Activated CD8-positive, alpha-beta memory T cell treated with anti-CD3 and anti-CD28 coated beads, Interleukin-2, amount 10 ng/mL, durations not matched to agents 7 days and 5 days (primary cell): ENCODE measurements at regions not wholly inside any gene's neighbourhood (a gene's known extent, or its start where the extent isn't known, plus 50 kb on each side); places are given as distances from the start of the nearest gene placed in this dataset.

Source experiments
- ATAC-seq: fragments of 150-1000 bp; cut with Tn5 transposase; one replicate; pipeline ENCODE4 v1.10.0; 2021; ENCODE audit warnings: moderate library complexity
- CTCF ChIA-PET: fragments of 350-600 bp; sonication (Branson Sonifier 250); formaldehyde crosslinking; loops from one replicate; lab custom pipeline; 2021; ENCODE audit warnings: antibody characterized with exemption; lab: Charles Lee
- DNase-seq: peaks from one replicate; pipeline ENCODE4 v3.0.0-alpha.2; 2020
- H3K27ac Mint-ChIP-seq: one replicate; pipeline ENCODE4 v1.8.0; 2021; ENCODE audit warnings: mild to moderate bottlenecking, mixed read lengths
- H3K27me3 Mint-ChIP-seq: one replicate; pipeline ENCODE4 v1.8.0; 2021; ENCODE audit warnings: mixed read lengths
- H3K36me3 Mint-ChIP-seq: one replicate; pipeline ENCODE4 v1.8.0; 2021; ENCODE audit warnings: mild to moderate bottlenecking, mixed read lengths
- H3K4me1 Mint-ChIP-seq: one replicate; pipeline ENCODE4 v1.8.0; 2021; ENCODE audit warnings: mixed read lengths
- H3K4me3 Mint-ChIP-seq: one replicate; pipeline ENCODE4 v1.8.0; 2021; ENCODE audit warnings: mild to moderate bottlenecking, moderate library complexity, mixed read lengths
- H3K9me3 Mint-ChIP-seq: one replicate; pipeline ENCODE4 v1.8.0; 2022; ENCODE audit warnings: low read depth, mixed read lengths

DNA sequence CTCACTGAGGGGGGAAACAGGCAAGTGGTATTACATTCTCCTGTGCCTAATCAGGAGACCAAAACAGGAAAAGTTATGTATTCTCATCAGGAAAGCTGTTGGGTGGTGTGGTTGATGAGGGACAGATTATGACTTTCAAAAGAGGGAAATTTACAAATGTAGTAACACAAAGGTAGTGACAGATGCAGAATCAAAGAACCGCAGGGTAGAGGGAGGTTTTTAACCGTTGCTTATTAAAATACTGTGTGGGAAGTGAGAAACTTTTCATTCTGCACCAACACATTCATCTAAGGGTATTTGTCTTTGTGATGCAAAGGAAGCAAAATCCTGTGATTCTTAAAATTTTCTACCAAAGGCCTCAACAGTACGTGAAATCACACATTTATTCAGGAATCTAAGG is 288.2 kb upstream of the MAN1A1 start:
- Mint-ChIP-seq H3K9me3 (no peaks in the 10 kb centered on the region), H3K27ac (no peak overlapping the region), H3K27me3 (peaks cover 3% of the 10 kb centered on the region), H3K36me3 (no peaks in the 10 kb centered on the region), H3K4me3 (no peak overlapping the region), H3K4me1 (peaks cover 4% of the 10 kb centered on the region)
- CTCF ChIA-PET: no interaction called here
- ATAC-seq (no peak), DNase-seq (no peak)

DNA sequence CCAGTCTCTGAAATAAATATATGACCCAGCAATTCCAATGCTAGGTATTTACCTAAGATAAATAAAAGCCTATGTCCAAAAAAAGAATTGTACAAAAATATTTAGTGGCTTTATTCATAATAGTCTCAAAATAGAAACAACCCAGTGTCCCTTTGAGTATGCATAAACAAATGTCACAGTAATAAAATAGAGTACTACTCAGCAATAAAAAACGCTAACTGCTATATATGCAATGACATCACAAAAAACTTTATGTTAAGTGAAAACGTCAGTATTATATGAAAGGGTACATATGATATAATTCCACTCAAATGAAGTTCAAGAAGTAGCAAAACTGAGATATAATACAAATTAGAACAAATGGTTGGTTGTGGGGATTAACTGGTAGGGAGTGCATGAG is 286.5 kb upstream of the MAN1A1 start:
- peaks cover 4% of the 10 kb centered on the region for H3K4me1 Mint-ChIP-seq
- no peaks in the 10 kb centered on the region for H3K9me3 Mint-ChIP-seq
- no peak for DNase-seq
- peaks cover 3% of the 10 kb centered on the region for H3K27me3 Mint-ChIP-seq
- H3K27ac Mint-ChIP-seq: no peak overlapping the region
- ATAC-seq: no peak
- CTCF ChIA-PET: no interaction called here
- H3K36me3 Mint-ChIP-seq: no peaks in the 10 kb centered on the region
- H3K4me3 Mint-ChIP-seq: no peak overlapping the region

DNA sequence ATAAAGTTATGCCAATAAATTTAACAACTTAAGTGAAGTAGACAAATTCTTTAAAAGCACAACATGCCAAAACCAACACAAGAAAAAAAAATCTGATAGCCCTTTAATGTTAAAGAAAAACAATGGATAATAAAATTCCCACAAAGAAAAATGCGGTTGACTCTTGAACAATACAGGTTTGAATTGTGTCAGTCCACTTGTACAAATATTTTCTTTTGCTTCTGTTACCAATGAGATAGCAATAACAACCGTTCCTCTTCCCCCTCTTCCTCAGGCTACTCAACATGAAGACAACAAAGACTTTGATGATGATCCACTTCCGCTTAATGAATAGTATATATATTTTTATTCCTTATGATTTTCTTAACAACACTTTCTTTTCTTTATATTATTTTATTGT is 283.9 kb upstream of the MAN1A1 start:
- DNase-seq (no peak), ATAC-seq (no peak)
- H3K27me3 Mint-ChIP-seq: peaks cover 3% of the 10 kb centered on the region
- CTCF ChIA-PET: no interaction called here
- no peaks in the 10 kb centered on the region for H3K9me3 Mint-ChIP-seq
- H3K4me3 Mint-ChIP-seq: no peak overlapping the region
- H3K4me1 Mint-ChIP-seq: peaks cover 4% of the 10 kb centered on the region
- no peak overlapping the region for H3K27ac Mint-ChIP-seq
- no peaks in the 10 kb centered on the region for H3K36me3 Mint-ChIP-seq

DNA sequence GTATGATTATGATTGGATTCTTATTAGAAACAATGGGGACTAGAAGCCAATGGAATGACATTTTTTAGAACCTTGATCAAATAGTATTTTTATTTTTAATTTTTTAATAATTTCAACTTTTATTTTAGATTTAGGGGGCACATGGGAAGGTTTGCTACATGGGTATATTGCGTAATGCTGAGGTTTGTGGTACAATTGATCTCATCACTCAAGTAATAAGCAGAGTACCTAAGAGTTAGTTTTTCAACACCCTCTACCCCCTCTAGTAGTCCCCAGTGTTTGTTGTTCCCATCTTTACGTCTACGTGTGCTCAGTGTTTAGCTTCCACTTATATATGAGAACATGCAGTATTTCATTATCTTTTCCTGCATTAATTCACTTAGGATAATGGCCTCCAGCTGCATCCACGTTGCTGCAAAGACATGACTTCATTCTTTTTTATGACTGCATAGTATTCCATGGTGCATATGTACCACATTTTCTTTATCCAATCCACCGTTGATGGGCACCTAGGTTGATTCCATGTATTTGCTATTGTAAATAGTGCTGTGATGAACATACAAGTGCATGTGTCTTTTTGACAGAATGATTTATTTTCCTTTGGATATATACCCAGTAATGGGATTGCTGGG is 281.1 kb upstream of the MAN1A1 start:
- H3K4me3 Mint-ChIP-seq: no peak overlapping the region
- no peak for DNase-seq
- no peaks in the 10 kb centered on the region for H3K36me3 Mint-ChIP-seq
- peaks cover 3% of the 10 kb centered on the region for H3K27me3 Mint-ChIP-seq
- no peaks in the 10 kb centered on the region for H3K9me3 Mint-ChIP-seq
- CTCF ChIA-PET: no interaction called here
- H3K4me1 Mint-ChIP-seq: no peaks in the 10 kb centered on the region
- no peak for ATAC-seq
- no peak overlapping the region for H3K27ac Mint-ChIP-seq

DNA sequence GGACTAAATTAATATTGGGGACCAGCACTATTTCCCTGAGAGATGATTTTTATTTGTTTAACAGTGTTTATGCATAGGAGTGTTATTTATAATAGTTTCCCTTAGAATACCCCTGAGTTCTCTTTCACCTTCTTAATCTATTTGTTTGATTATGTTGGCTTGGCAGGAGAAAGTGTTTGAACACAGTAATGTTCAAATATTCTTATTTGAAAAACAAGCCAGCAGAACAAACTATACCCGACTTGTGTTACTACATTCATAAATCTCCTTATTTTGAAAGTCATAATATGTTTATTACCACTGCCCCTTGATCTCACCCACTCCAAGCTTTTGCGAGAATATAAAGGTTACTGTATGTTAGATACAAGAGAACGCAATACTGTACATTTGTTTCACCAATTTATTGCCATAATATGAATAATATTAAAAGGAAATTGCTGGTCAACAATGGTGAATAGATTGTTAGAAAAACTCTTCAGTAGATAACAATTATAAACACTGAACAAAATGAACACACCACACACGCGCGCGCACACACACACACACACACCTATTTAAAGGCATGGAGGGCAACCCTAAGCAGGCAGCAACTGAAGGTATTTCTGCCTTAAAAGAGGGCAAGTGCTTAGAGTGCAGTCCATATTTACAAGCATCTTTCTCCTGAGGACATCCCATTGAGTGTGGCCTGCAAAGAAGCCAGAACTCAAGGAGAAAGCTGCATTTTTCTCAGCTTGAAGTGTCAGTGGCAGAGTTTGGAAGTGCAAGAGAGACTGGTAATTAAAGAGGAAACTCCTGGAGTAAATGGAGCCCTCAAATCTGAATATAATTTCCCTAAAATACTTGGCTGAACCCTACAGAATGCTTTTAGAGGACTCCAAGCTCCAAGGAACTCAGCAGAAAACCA is 279.4 kb upstream of the MAN1A1 start:
- Mint-ChIP-seq H3K36me3 (no peaks in the 10 kb centered on the region), H3K4me1 (no peaks in the 10 kb centered on the region), H3K9me3 (no peaks in the 10 kb centered on the region), H3K27ac (no peak overlapping the region), H3K27me3 (peaks cover 3% of the 10 kb centered on the region), H3K4me3 (no peak overlapping the region)
- ATAC-seq (no peak), DNase-seq (no peak)
- CTCF ChIA-PET: no interaction called here

DNA sequence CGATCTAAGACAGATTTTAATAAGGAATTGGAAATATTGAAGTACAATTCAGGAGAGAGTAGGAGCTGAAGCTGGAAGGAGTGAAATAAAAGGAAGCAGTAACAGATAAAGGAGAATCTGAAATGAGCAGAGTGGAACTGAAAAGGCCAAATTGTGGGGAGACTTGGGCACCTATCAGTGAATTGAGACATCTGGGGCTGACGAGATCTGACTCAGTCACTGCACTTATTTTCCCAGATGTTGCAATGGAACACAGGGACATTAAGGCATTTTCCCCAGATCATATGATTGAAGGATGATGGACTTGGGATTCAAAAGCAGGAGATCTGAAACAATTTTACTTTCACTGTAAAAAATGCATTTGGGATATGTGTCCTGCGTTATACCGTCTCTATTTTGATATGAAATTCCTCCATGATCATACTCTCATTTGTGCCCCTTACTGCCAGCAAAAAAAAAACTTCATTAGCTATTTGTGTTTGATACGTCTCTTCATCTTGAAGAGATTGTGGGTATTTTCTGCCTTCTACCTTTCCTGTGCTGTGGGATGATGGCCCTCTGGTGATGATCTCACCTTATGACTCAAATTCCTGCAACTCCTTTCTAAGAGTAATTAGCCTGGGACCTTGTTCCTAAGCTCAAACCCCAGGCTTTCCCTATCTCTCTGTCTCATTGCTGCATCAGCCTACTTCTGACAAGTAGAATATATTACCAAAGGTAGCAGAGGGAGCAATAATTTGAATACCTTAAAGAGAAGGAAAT is 278.5 kb upstream of the MAN1A1 start:
- Mint-ChIP-seq H3K4me1 (no peaks in the 10 kb centered on the region), H3K27me3 (peaks cover 1% of the 10 kb centered on the region), H3K27ac (no peak overlapping the region), H3K4me3 (no peak overlapping the region), H3K9me3 (no peaks in the 10 kb centered on the region), H3K36me3 (no peaks in the 10 kb centered on the region)
- ATAC-seq (no peak), DNase-seq (no peak)
- CTCF ChIA-PET: no interaction called here

DNA sequence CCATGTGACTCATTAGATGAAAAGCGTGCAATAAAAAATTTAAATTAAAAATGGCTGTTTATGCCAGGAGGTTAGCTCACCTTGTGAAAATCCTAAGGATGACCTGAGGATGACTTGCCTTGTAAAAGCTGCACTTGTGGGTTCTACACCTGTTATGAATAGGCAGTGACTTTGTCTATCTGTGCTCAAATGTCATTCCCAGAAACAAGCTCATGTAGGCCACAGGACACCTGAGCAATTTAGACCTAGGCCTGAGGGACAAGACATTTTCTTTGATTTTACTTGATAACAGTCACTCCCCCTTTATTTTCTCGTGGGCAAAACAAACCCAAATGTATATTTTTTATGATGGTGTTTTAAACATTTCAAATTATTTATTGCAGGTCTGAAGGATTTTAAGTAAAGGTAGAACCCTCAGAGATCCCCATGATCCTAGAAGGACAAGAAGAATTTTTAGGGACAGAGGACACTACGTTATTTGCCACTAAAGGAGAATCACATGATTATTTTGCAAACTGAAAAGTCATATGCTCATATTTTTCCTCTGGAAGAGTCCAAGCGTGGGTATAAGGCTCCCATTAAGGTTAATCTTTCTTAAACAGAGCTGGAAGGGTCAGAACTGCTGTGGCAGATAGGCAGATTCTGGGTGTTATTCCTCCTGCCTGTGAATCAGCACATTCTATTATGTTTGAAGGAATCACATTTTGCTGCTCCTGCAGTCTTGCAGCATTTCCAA is 277.5 kb upstream of the MAN1A1 start:
- H3K27ac Mint-ChIP-seq: no peak overlapping the region
- H3K27me3 Mint-ChIP-seq: no peaks in the 10 kb centered on the region
- H3K4me1 Mint-ChIP-seq: no peaks in the 10 kb centered on the region
- ATAC-seq: no peak
- no peaks in the 10 kb centered on the region for H3K9me3 Mint-ChIP-seq
- no peaks in the 10 kb centered on the region for H3K36me3 Mint-ChIP-seq
- no peak for DNase-seq
- CTCF ChIA-PET: no interaction called here
- H3K4me3 Mint-ChIP-seq: no peak overlapping the region

DNA sequence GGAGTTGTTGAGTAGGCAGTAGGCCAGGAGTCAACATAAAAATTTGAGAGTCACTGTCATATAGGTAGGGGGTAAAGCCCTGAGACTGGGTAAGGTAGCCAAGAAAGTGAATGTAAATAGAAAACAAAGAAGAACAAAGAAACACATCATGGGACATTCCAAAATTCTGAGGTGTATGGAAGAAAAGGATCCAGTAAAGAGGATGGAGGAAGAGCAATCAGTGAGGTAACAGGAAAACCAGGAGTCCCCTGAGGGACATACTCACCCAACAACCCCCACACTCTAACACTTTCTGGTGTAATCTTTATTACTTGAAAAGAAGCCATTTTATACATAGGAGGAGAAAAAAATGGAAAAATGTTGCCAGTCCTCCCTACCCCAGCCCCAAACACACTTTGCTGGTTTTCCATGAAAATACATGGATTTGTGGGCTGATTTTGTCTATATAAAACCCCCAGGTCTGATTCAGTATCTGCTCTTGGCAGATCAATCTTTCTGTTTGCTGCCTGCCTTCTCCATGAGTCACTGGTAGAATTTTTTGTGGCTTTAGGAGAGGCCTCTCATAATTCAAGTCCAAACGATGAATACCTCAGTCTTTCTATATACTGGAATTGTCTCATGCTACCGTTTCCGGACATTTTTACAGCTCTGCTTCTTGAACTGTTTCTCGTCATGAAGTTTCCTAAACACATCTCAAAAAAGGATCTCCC is 271.4 kb upstream of the MAN1A1 start:
- H3K36me3 Mint-ChIP-seq: no peaks in the 10 kb centered on the region
- H3K27ac Mint-ChIP-seq: no peak overlapping the region
- no peaks in the 10 kb centered on the region for H3K9me3 Mint-ChIP-seq
- CTCF ChIA-PET: no interaction called here
- H3K27me3 Mint-ChIP-seq: no peaks in the 10 kb centered on the region
- DNase-seq (no peak), ATAC-seq (no peak)
- H3K4me3 Mint-ChIP-seq: no peak overlapping the region
- H3K4me1 Mint-ChIP-seq: no peaks in the 10 kb centered on the region

DNA sequence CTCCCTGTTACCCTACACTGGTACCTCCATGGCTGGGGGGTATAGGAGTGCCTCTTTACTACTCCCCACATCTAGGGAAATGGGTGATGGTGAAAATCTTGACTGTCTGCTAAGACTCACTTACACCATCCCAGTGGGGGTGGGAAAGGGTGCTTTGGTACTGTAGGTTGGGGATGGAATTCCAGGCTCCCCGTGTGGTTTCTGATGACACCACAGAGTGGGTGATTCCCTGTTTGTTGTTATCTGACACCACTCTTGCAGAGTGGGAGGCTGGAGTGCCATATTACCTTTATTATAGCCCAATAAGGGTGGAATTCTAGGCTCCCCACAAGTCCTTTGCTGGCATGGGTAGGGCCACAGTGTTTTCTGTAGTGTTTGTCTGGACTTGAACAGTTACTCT is 264.6 kb upstream of the MAN1A1 start:
- no peaks in the 10 kb centered on the region for H3K27me3 Mint-ChIP-seq
- H3K4me3 Mint-ChIP-seq: no peak overlapping the region
- H3K9me3 Mint-ChIP-seq: no peaks in the 10 kb centered on the region
- no peak for ATAC-seq
- DNase-seq: no peak
- no peaks in the 10 kb centered on the region for H3K36me3 Mint-ChIP-seq
- H3K4me1 Mint-ChIP-seq: peaks cover 13% of the 10 kb centered on the region
- no peak overlapping the region for H3K27ac Mint-ChIP-seq
- CTCF ChIA-PET: no interaction called here

DNA sequence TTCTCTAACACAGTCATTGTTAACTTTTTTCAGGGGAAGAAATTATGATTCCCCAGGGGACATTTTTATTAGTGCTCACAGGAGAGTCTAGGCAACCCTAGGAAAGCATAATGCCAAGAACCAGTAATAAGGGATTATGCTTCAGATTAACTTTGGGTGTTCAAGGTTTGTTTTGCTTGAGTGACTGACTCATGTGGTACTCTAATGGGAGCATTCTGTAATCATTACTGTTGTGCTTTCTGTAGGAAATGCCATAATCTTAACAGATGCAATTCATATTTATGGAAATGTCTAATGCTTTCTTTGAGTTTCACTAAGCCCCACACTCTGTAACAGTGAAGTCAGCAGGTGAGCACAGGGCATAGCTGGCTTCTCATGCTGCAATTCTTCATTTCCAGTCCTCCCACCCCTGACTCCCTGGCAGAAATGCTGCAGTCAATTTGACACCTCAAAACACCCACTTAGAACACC is 263.4 kb upstream of the MAN1A1 start:
- Mint-ChIP-seq H3K27ac (no peak overlapping the region), H3K4me3 (no peak overlapping the region), H3K27me3 (no peaks in the 10 kb centered on the region), H3K4me1 (peaks cover 13% of the 10 kb centered on the region), H3K9me3 (no peaks in the 10 kb centered on the region), H3K36me3 (no peaks in the 10 kb centered on the region)
- CTCF ChIA-PET: no interaction called here
- ATAC-seq (no peak), DNase-seq (no peak)

DNA sequence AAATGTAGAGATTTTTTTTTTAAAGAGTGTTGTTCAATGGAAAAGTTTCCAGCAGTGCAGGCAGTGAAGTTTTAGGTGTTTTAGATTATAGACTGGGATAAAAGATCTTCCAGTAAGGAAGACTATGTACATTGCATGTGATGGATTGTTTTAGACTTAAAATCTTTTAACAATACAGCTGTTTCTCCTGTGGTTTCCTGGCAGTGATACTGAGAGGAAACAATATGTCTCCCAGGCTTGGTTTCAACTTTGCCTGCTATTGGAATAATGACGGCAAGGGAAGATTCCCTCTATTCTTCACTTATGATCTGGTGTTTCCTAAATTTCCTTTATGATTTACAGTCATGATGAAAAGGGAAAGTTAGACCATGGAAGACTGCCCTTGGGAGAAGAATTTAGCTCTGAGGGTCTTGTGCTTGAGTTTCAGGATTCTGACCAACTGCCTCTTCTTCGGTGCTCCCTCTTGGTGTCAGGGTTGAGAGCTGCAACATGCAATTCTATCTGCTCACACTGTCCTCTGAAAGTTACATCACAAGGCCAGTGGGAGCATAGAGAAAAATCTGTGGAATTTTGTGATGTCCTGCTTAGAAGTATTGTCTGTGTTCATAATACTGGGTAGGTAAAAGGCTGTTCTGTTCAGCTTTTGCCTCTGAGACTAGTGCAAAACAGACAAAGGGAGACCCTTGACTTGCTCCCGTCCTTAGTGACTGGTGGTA is 262.8 kb upstream of the MAN1A1 start:
- Mint-ChIP-seq H3K27me3 (no peaks in the 10 kb centered on the region), H3K36me3 (no peaks in the 10 kb centered on the region), H3K4me1 (peaks cover 13% of the 10 kb centered on the region), H3K4me3 (no peak overlapping the region), H3K27ac (no peak overlapping the region), H3K9me3 (no peaks in the 10 kb centered on the region)
- CTCF ChIA-PET: no interaction called here
- no peak for ATAC-seq
- no peak for DNase-seq

DNA sequence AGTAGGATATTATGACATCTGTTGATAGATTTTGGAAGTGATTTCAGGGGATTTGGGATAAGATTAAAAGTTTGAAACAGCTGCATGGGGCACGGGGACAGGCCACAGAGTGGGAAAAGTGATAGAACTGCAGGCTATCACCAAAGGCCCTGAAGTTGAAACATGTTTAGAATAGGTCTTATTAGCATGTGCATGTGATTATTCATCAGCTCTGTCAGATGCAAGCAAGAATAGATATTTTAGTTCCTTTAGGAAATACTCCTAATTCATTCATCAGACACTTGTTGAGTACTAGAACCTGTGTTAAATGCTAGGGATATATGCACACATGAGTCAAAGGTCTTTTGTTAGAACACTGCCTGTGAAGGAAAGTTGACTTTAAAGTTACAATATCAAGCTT is 261.2 kb upstream of the MAN1A1 start:
- H3K36me3 Mint-ChIP-seq: no peaks in the 10 kb centered on the region
- H3K4me1 Mint-ChIP-seq: peaks cover 13% of the 10 kb centered on the region
- H3K27ac Mint-ChIP-seq: no peak overlapping the region
- CTCF ChIA-PET: no interaction called here
- no peaks in the 10 kb centered on the region for H3K27me3 Mint-ChIP-seq
- ATAC-seq: no peak
- no peak for DNase-seq
- no peaks in the 10 kb centered on the region for H3K9me3 Mint-ChIP-seq
- H3K4me3 Mint-ChIP-seq: no peak overlapping the region
